NCI-H1694 (cell line): ENCODE measurements at regions not wholly inside any gene's neighbourhood (a gene's known extent, or its start where the extent isn't known, plus 50 kb on each side); places are given as distances from the start of the nearest gene placed in this dataset.
A peak's percentile ranks its signal among the peaks of the same experiment; 100 is the strongest.
"Not testable (repeated sequence)": the region's sequence is repeated elsewhere in the genome, so short reads cannot be mapped to it uniquely, and the experiment has no call there.

Experiments
- DNase-seq: peaks from one replicate; lab custom pipeline; 2025; lab: John Stamatoyannopoulos, UW

DNA sequence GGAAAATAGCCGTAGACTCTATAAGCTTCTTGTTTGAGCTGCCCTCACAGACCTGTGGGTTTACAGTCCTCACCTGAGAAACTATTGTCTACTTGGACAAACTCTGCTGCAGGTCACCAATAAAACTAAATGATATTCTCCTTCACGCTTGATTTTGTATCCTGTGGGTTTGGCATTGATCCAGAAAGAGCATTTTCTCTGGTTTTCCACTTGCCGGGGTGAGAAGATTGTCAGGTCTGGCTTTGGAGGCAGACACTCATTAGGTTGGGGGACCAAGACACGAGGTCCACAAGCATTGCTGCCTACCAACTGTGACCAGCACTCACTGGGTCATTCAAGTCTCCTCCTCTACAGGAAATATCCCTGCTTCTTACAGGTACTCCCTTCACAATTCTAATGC is 68.5 kb downstream of the CDC14C start:
- no peak for DNase-seq

DNA sequence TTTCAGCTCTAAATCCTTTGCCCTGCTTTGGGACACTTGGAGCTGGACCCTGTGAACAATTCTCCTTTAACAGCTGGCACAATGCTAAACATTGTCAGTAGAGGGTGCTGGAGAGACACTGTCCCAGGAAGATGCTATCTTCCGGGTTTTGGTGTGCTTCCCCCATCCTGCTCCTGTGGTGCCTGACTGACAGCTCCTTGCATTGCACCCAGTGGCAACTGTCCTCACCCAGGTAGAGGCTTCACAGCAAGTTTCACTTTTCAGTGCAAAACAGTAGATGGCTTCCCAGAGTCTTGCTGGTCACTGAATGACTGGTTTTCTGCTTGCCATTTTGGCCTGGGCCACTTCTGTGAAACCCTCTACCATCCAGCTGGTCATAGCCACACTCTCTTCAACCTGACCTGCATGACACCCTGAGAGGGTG is 77.3 kb downstream of the CDC14C start:
- peak; percentile 16 for DNase-seq

DNA sequence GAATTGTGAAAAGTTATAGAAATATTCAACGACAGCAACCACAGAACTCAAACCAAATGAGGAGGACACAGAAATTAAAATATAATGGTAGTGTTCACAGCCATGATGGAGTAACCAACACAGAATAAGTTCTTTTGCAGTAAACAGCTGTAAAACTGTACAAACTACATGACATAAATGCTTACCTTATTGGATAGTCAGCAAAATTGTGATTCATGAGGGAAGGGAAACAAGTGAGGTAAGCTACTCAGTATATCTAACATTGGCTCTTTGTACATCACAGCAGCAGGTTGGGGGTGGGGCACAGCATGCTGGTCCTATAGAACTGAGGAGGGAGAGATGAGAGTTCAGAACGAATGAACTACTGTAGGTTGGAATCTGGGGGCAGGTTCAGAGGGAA is 86.4 kb downstream of the CDC14C start:
- no peak for DNase-seq

DNA sequence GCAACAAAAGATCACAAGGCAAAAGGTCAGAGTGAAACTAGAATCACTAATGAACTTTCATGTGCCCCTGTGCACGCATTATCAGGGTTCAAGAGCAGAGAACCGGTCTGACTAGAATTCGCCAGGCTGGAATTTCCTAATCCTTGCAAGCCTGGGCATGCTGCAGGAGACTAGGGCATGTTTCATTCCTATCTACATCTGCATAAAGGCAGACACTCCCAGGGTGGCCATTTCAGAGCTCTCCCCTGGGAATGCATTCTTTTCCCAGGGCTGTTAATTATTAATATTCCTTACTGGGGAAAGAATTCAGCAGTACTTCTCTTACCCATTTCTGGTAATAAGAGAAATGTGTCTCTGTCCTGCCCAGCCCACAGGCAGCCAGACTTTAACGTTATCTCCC is 90.5 kb downstream of the CDC14C start:
- DNase-seq, result no peak

DNA sequence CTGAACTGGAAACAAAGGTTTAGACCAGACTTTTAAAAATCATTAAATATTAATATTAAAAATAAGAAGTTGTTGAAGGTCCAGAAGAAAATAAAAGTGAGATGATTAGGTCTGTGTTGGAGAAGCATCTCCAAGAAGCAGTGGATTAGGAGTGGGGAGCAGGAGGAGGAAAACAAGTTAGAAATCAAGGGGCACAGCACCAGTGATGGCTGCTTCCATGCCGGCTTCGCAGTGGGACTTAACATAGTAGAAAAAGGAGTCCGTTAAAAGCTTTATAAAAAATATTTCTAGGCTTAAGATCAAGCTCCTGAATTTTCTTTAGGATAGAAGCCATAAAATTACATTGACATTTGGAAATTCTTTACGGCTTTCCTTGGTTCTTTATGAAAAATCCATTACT is 95.8 kb downstream of the CDC14C start:
- no peak for DNase-seq

DNA sequence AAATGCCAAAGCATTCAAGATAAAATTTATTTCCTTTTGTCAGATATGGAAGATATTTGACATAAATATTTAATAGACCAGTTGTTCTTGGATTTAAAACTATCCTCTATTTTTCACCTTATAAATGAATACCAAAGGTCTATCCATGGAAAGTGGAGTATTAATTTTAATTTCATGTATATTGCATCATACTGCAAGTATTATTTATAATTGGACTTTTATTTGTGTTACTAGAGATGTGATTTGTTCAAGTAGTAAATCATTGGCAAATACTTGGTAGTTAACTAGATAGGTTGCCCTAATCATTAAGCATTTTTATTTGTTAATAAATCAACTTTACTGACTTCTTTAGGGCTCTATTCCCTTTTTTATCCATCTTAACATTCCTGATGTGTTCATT is 98.1 kb downstream of the CDC14C start:
- DNase-seq, result no peak

DNA sequence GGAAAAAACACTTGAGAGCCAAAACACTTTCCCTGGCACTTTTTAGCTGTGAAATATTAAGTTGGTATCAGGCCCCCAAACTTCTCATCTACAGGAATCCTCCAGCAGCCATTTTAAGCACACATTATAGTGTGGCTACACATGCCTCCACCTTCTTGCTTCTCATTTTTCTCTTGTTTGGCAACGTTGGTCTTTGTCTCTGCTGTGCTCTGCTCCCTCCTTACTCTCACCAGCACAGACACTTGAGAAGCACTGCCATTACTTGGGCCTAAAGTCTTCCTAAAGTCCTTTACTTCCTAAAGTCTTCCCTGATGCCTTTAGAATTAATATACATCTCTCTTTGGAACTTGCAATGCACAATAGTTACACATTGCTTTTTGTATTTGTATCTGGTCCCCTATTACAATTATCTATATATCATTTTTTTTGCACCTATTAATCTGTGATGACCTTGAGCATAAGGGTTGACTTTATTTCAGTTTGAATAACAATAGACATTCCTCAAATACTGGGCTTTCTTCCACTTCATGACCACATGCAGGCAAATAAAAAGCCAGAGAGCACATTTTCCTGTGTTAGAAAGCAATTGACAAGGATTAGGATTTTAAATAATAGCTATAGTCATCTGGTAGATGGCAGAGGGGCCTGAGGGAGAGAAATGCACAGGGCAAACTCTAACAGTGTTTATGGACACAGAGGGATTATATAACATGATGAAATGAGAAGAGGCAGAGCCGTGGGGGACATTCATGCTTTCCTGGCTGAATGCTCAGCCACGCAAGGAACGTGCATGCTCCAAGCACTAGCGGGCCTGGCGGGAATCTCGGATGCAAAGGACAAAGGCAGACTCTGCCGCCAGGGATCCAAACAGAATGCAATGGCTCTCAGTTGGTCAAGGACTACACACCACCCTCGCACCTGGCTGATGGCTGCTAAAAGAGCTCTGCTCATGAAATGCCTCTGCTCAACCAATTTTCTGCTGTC is 99.3 kb downstream of the CDC14C start:
- DNase-seq, result no peak

DNA sequence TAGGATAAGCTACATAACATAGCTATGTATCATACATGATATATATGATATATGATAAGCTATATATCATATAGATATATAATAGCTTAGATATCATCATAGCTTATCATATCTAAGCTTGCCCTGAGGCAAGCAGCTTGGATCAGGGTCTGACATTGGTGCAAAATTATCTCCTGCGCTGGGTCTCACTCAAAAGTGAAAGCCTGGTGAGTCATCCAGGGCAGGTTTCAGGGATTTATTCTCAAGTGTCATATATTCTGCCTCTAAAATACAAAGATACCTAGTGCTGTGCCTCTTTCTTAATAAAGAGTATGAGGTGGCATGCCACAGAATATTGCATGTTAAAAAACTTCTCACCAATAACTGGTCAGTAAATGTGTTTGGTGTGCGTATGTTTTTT is 105.9 kb downstream of the CDC14C start:
- DNase-seq, result no peak

DNA sequence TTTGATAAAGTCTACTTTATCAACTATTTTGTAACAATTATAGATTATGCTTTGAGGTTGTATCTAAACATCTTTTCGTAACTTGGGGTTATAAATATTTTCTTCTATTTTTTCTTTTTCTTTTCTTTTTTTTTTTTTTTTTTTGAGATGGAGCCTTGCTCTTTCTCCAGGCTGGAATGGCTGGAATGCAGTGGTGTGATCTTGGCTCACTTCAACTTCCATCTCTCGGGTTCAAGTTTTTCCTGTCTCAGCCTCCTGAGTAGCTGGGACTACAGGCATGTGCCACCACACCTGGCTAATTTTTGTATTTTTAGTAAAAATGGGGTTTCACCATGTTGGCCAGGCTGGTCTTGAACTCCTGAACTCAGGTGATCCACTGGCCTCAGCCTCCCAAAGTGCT is 108.8 kb downstream of the CDC14C start:
- not testable (repeated sequence) for DNase-seq

DNA sequence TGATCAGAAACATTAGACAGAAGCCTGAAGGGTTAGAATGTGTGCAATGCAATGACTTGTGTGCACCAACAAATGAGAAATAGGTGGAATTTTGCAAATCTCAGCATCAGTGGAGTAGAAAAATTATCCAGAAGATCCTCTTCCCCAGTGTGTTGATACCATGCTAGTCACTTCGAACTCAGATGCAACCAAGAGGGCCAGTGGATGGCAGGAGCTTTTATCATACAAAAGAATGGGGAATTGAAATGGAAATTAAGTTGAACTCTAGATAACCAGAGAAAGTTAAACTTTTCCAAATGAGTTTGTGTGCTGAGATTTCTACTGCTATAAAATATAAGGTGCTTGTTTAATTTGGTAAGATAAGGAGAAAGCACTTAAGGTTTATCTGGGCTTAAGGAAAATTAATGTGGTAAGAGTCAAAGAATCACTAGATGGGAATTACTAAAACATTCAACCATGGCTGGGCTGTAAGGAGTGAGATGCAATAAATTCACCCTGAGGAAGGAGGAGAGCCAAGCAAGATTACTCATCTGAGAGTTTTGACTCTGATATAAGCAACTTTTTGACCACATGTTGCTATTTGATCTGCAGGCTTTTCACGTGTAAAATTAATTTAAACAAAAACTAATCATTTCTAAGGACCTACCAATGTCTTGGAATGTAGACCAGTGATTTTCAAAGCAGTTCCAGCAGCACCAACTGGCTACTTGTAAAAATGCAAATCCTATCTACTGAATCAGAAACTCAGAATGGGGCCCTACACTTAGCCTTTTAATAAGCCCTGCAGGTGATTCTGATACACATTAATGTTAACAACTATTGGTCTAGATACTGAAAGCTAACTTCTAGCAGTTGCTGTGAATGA is 113.2 kb downstream of the CDC14C start:
- no peak for DNase-seq

DNA sequence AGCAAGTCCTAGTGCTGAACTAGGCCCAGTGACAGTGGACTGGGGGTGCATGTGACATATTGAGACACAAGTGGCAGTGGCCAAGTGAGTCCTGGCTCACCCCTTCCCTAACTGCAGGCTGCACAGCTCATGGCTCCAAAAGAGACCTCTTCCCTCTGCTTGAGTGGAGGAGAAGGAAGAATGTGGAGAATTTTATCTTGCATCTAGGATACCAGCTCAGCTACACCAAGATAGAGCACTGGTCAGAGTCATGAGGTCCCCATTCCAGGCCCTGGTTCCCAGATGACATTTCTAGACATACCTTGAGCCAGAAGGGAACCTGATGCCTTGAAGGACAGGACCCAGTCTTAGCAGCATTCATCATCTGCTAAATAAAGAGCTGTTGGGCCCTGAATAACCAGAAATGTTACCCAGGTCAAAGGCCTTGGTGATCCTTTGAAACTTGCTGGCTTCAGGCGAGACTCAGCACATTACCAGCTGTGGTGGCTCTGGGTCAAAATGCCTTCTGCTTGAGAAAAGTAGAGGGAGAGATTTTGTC is 114.5 kb downstream of the CDC14C start:
- no peak for DNase-seq

DNA sequence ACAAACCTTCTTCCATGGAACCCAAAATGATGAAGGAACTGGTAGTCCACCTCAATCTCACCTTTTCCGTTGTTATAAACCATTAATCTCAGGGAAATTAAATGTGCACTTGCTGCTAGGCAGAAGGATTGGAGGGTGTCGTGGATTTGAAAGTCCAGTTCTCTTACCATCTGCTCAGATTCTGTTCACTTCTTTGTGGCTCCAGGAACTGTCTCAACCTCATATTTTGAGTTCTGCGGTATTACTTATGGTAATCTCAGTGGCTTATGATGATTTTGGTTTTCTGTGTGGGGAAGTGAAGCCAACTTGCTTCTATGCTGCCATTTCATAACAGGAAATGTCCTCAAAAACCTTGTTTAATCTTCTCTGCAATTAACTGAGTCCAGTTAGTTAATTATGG is 136.4 kb downstream of the CDC14C start:
- no peak for DNase-seq

DNA sequence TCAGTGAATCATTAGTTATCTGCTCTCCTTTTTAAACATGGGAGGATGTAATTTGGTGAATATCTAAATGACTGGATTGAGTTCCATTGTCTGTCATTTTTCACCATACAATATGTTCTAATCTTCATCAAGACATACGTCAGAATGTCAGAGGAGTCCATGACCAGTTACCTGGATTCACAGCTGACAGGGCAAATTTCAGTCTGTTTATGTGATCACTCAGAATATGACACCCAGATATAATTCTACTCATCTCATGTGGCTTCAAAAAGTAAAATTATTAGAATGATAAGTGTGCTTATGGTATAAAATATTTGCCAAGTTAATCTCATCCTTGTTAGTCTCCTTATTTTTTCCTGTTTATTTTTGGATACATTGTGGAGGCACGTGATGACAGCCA is 150.2 kb downstream of the CDC14C start:
- DNase-seq, result no peak

DNA sequence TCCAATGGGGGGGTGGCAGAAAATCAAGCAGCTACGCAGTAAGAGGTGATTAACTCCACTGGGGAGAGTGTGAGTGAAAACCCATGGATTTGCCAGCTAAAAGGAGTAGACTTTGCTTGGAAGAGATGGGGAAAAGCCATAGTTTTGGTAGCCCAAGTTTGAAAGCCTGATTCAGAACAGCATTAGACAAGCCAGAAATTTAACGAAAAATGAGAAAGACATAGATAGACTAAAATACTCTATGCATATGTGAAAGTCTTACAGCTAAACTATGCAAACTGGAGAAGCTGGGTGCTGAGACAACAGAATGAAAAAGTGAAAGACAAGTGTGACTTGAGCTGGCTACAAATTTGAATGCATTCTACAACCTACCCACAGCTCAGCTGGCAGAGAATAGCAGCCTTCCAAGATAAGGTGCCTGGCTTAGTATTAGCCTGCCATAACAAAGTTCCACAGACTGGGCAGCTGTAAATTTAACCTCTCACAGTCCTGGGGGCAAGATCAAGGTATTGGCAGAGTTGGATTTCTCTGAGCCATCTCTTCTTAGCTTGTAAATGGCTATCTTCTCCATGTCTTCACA is 156.6 kb downstream of the CDC14C start:
- no peak for DNase-seq

DNA sequence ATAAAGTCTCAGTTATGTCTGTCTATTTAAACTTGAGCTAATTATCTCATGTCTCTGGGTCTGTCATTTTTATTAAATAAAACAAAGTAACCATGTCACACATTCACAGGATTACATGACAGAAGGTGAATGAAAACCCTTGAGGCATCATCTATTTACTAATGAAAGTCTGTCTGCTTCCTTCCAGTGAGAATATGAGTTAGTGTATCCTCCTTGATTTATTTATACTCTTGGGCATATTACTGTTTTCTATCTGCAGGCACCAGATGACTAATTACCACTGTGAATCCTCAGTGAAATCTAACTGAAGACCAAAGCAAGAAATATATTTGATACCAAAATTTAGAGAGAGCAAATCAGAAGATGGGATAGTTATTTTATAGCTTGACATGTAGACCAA is 163.7 kb downstream of the CDC14C start:
- DNase-seq, result no peak

DNA sequence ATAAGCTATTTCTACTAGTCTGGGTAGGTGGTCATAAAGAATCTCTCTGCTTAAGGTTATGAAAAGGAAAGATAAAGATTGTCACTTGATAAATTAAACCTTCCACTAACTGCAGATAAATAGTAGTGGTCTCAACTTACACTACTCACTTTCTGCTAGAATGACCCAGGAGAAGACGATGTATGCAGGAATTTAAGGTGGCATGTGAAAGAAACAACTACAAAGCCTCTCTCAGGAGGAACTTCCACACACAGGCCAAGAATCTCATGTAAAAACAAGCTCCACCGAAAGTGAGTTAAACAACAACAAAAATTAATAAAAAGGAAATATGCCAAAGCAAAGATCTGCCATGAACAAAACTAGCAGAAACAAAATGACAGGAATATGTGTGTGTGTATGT is 165.4 kb downstream of the CDC14C start:
- no peak for DNase-seq

DNA sequence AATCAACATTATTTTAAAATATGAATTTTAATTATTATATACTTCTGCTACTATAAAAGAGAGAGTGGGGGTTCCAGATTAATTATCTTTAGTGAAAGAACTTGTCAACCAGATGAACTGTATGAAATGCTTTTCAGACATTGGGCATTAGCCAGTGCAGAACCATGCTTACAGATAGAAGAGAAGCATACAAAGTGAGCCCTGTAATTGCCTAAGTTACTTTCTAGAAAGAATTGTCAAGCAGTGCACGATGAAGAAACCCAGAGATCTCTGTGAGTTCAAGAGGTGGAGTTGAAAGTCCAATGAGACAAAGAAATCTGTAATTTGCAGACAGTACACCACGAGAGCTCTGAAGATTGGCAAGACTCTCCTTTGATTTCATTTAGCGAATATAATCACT is 166.7 kb downstream of the CDC14C start:
- DNase-seq, result no peak

DNA sequence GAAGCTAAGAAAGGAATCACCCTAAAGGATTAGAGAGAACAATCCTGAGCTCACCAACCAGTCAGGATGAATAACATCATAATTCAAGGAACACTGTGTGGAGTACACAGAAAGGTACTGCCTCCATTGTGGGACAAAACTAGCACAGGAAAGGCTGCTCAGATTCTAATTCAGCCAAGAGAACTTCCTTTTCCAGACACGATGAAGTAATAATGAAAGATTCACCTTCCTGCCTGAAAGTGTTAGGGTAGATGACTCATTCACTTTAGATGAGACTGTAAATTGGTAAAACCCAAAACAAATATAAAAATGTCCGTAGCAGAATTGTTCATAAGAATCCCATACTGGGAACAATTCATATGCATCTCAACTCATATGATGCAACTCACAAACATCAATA is 167.2 kb downstream of the CDC14C start:
- DNase-seq, result no peak

DNA sequence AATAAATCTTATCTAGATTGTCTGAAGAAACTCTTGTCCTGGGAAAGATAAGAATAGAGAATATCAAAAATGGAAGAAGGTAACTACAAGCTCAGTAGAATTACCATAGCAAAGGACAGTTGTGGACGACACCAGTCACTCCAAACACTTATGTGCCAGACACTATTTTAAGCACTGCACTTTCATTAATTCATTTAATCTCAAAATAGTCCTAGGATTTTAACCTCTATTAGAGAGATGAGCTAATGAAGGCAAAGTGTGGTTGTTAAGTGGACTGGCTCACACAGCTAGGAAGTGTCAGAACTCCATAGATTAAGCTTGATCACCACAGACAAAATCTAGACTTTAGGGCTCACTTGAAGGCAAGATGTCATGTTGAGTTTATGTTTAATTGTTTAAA is 168.9 kb downstream of the CDC14C start:
- DNase-seq, result no peak

DNA sequence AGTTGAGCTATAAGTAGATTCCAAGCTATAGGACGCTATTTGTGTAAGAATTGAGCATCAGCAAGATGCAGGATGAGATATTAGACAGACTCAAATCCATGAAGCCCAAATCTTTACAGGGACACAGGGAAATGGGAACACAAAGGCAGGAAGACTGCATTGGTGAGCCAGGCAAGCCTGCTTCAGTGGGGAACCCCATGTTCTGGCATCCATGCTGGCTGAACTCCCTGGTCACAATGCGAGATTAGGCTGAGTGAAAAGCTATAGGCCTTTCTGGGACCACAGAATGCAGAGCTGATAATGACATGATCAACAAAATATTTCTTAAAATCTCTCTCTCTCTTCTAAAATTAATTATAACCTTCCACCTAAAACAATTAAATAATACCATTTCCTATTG is 170.5 kb downstream of the CDC14C start:
- DNase-seq, result no peak

DNA sequence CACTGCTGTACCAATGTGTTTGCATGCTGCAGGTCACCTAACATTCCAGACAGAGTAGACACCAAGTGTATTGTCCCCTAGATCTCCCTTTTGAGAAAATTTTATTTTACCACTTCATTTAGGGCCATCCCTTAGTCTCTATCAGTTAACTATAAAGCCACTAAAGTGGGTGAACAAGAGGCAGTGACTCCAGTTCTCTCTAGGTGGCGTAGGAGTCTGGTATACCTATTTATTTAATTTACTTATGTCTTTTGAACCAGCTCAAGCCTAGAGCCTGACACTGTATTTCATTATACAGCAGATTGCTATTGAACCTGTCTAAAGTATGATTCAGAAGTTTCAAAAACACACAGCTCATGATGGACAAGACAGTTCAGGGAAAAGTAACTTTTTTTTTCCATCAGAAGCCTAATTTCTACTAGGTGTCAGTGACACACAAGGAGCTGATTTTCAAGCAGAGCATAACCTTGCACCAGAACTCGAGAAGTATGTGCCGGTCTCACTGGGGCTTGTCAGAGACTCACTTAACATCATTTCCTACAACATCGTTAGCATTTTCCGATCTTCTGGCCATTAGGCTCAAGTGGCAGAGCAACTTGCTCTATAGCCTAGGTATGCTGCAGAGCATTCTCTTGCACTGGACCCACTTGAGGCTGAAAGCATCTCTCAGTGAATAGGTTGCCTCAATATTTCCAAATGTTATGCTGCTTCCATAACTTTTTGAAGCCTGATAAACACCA is 175.4 kb downstream of the CDC14C start:
- DNase-seq, result no peak
